ENCODE measurements at regions not wholly inside any gene's neighbourhood (a gene's known extent, or its start where the extent isn't known, plus 50 kb on each side); places are given as distances from the start of the nearest gene placed in this dataset.

GRCh38 chr4:22884157-22884556 lies 191.4 kb downstream of the GBA3 start:
- H3K4me3 ChIP-seq (ENCODE audit: insufficient read depth, low read depth, low read length) = no peak overlapping the region
- no peak for ATAC-seq (ENCODE audit: low read depth)
- H4K5ac ChIP-seq (ENCODE audit: low read depth, low read length) = no peak overlapping the region
- DNase-seq = no peak
- BruUV-seq (replicated peaks) = no TSS peak
- no peak overlapping the region for H2AFZ ChIP-seq (replicated peaks; ENCODE audit: low read length, poor library complexity)
- no peak overlapping the region for H3K9ac ChIP-seq (ENCODE audit: low read depth, low read length)
- no peaks in the 10 kb centered on the region for H3K9me3 ChIP-seq (ENCODE audit: control insufficient read depth, insufficient read depth, low read length)
- no peaks in the 10 kb centered on the region for H4K20me1 ChIP-seq (ENCODE audit: insufficient read depth, low read length)
- no peaks in the 10 kb centered on the region for H3K36me3 ChIP-seq (ENCODE audit: control insufficient read depth, insufficient read depth, low read length)
- no peaks in the 10 kb centered on the region for H3K4me1 ChIP-seq (ENCODE audit: control insufficient read depth, insufficient read depth, low read length)
- no peaks in the 10 kb centered on the region for H3K27me3 ChIP-seq (ENCODE audit: control insufficient read depth, insufficient read depth, low read length)
- ChIA-PET POLR2A (ENCODE audit: unreplicated experiment) (no interaction called here), CTCF (no interaction called here)
- no peaks in the 10 kb centered on the region for H3K79me1 ChIP-seq (ENCODE audit: low read depth in 1 of 2, low read length in 2 of 2)
- no peak overlapping the region for H3K14ac ChIP-seq (replicated peaks; ENCODE audit: low read depth, low read length)
- no peak overlapping the region for H4K91ac ChIP-seq (ENCODE audit: insufficient read depth, low read depth, low read length)
- TF ChIP-seq MXI1 (IDR thresholded peaks at IDR 0.05; ENCODE audit: borderline replicate concordance, low read depth, low read length) (no peak), CTCF (conservative IDR thresholded peaks at IDR 0.05; ENCODE audit: low read depth, low read length) (no peak), POLR2A (IDR thresholded peaks at IDR 0.05; ENCODE audit: low read depth, low read length) (no peak), RAD21 (IDR thresholded peaks at IDR 0.05; ENCODE audit: low read length) (no peak), SMC3 (IDR thresholded peaks at IDR 0.05; ENCODE audit: low read depth, low read length) (no peak), ELK1 (IDR thresholded peaks at IDR 0.05; ENCODE audit: borderline replicate concordance, low read depth, low read length) (no peak), BHLHE40 (IDR thresholded peaks at IDR 0.05; ENCODE audit: low read depth, low read length) (no peak), RCOR1 (IDR thresholded peaks at IDR 0.05; ENCODE audit: insufficient replicate concordance, low read length) (no peak), FOS (IDR thresholded peaks at IDR 0.05; ENCODE audit: low read depth, low read length) (no peak), NFE2L2 (IDR thresholded peaks at IDR 0.05; ENCODE audit: low read depth, low read length) (no peak), RFX5 (IDR thresholded peaks at IDR 0.05; ENCODE audit: low read depth, low read length) (no peak)
- no peak overlapping the region for H3K4ac ChIP-seq (ENCODE audit: low read depth, low read length)
- dilution Hi-C loops (cut with HindIII; ENCODE audit: low sequenced_read_pairs, unreplicated experiment) = no loop called here
- no peak overlapping the region for H2BK20ac ChIP-seq (ENCODE audit: low read depth, low read length)
- H2AK5ac ChIP-seq (ENCODE audit: low read depth, low read length) = no peak overlapping the region
- in situ Hi-C loops (cut with MboI; ENCODE audit: low sequenced_read_pairs) = no loop called here
- no peaks in the 10 kb centered on the region for H3K9me1 ChIP-seq (ENCODE audit: insufficient read depth, low read length)
- no peak overlapping the region for H2BK15ac ChIP-seq (ENCODE audit: low read depth, low read length)
- H4K8ac ChIP-seq (ENCODE audit: low read depth in 2 of 2, low read length in 2 of 2) = no peak overlapping the region
- no peak overlapping the region for H2BK5ac ChIP-seq (ENCODE audit: low read depth, low read length, poor library complexity, severe bottlenecking)
- no peak overlapping the region for H3K4me2 ChIP-seq (ENCODE audit: low read depth, low read length)
- no peak overlapping the region for H3K27ac ChIP-seq (ENCODE audit: insufficient read depth, low read length)
- H3K18ac ChIP-seq (ENCODE audit: low read depth, low read length) = no peak overlapping the region
- H2BK120ac ChIP-seq (ENCODE audit: low read depth, low read length) = no peak overlapping the region
- H2AK9ac ChIP-seq (replicated peaks; ENCODE audit: low read depth, low read length, poor library complexity) = no peak overlapping the region
- H3K23ac ChIP-seq (ENCODE audit: low read depth, low read length) = no peak overlapping the region
- intact Hi-C loops (cut with micrococcal nuclease) = no loop called here
- no peak overlapping the region for H3K56ac ChIP-seq (ENCODE audit: extremely low read depth, insufficient read depth, low read length)
